Liver (tissue), 8 donors: ENCODE measurements at regions not wholly inside any gene's neighbourhood (a gene's known extent, or its start where the extent isn't known, plus 50 kb on each side); places are given as distances from the start of the nearest gene placed in this dataset.

Experiments used
- DNase-seq: peaks from one replicate; pipeline ENCODE4 v3.0.0-alpha.2; 2017; ENCODE audit warnings: low spot score
- H3K27ac ChIP-seq, 2 donors: one replicate each; pipeline ENCODE4 v1.7.0; 2013; ENCODE audit warnings: inconsistent platforms in 2 of 2, low read length in 2 of 2, control low read depth in 1 of 2, low read depth in 1 of 2, mild to moderate bottlenecking in 1 of 2
- H3K27me3 ChIP-seq, 4 donors: one replicate each; pipeline versions ENCODE4 v1.6.1 to v1.7.0; 2013; ENCODE audit warnings: low read length in 3 of 4, inconsistent platforms in 1 of 4, mild to moderate bottlenecking in 1 of 4, moderate library complexity in 1 of 4; ENCODE audit not compliant: control insufficient read depth in 4 of 4, insufficient read depth in 4 of 4
- H3K36me3 ChIP-seq, 4 donors: one replicate each; pipeline versions ENCODE4 v1.6.1 to v1.7.0; 2013; ENCODE audit warnings: low read length in 3 of 4, mild to moderate bottlenecking in 3 of 4, low read depth in 1 of 4, moderate library complexity in 1 of 4; ENCODE audit not compliant: control insufficient read depth in 4 of 4, insufficient read depth in 3 of 4
- H3K4me1 ChIP-seq, 4 donors: one replicate each; pipeline versions ENCODE4 v1.6.1 to v1.7.0; 2013; ENCODE audit warnings: low read length in 3 of 4, mild to moderate bottlenecking in 3 of 4, moderate library complexity in 1 of 4; ENCODE audit not compliant: control insufficient read depth in 4 of 4, insufficient read depth in 4 of 4
- H3K4me3 ChIP-seq, 3 donors: one replicate each; pipeline versions ENCODE4 v1.6.1 to v1.7.0; 2013; ENCODE audit warnings: low read length in 3 of 3, control low read depth in 1 of 3, low read depth in 1 of 3, mild to moderate bottlenecking in 1 of 3
- H3K9ac ChIP-seq, 2 donors: one replicate each; pipeline ENCODE4 v1.7.0; 2013; ENCODE audit warnings: low read length in 2 of 2, mild to moderate bottlenecking in 2 of 2, moderate library complexity in 2 of 2, control low read depth in 1 of 2, low read depth in 1 of 2
- H3K9me3 ChIP-seq, 4 donors: one replicate each; pipeline versions ENCODE4 v1.6.1 to v1.7.0; 2013; ENCODE audit warnings: low read length in 3 of 4; ENCODE audit not compliant: control insufficient read depth in 4 of 4
- EGR1 ChIP-seq, 2 donors: IDR thresholded peaks; 2 replicates each; pipeline ENCODE4 v1.6.1; 2016 to 2018; ENCODE audit warnings: antibody characterized with exemption in 2 of 2, low read depth in 2 of 2
- FOXA1 ChIP-seq: IDR thresholded peaks from 2 replicates; pipeline ENCODE4 v1.6.1; 2016; ENCODE audit warnings: antibody characterized with exemption
- FOXA2 ChIP-seq: IDR thresholded peaks from 2 replicates; pipeline ENCODE4 v1.6.1; 2016; ENCODE audit warnings: antibody characterized with exemption
- GABPA ChIP-seq, 2 donors: IDR thresholded peaks in 1 of 2; conservative IDR thresholded peaks in 1 of 2; 2 replicates each; pipeline ENCODE4 v1.6.1; 2016; ENCODE audit warnings: antibody characterized with exemption in 2 of 2, mild to moderate bottlenecking in 1 of 2, moderate library complexity in 1 of 2
- HNF4A ChIP-seq, 2 donors: conservative IDR thresholded peaks; 2 replicates each; pipeline ENCODE4 v1.6.1; 2016; ENCODE audit warnings: antibody characterized with exemption in 2 of 2, mild to moderate bottlenecking in 2 of 2
- HNF4G ChIP-seq: IDR thresholded peaks from 2 replicates; pipeline ENCODE4 v1.6.1; 2016; ENCODE audit warnings: antibody characterized with exemption
- JUND ChIP-seq, 2 donors: IDR thresholded peaks; 2 replicates each; pipeline ENCODE4 v1.6.1; 2016; ENCODE audit warnings: antibody characterized with exemption in 2 of 2
- NR2F2 ChIP-seq: IDR thresholded peaks from 2 replicates; pipeline ENCODE4 v1.6.1; 2016; ENCODE audit warnings: antibody characterized with exemption
- RAD21 ChIP-seq, 2 donors: IDR thresholded peaks; 2 replicates each; pipeline ENCODE4 v1.6.1; 2016; ENCODE audit warnings: antibody characterized with exemption in 2 of 2, mild to moderate bottlenecking in 2 of 2
- RXRA ChIP-seq, 2 donors: IDR thresholded peaks; 2 replicates each; pipeline ENCODE4 v1.6.1; 2017 to 2018; ENCODE audit warnings: antibody characterized with exemption in 2 of 2, mild to moderate bottlenecking in 1 of 2
- SP1 ChIP-seq: IDR thresholded peaks from 2 replicates; pipeline ENCODE4 v1.6.1; 2018; ENCODE audit warnings: antibody characterized with exemption, mild to moderate bottlenecking
- TAF1 ChIP-seq: conservative IDR thresholded peaks from 2 replicates; pipeline ENCODE4 v1.6.1; 2016; ENCODE audit warnings: antibody characterized with exemption, mild to moderate bottlenecking
- YY1 ChIP-seq: IDR thresholded peaks from 2 replicates; pipeline ENCODE4 v1.6.1; 2016; ENCODE audit warnings: antibody characterized with exemption, mild to moderate bottlenecking
- WGBS: extraction: QIAGEN DNeasy Blood & Tissue Kit; methylation state at CpG from one replicate; pipeline ENCODE4 v1.1.7; 2013; 5-methylcytosine and 5-hydroxymethylcytosine counted together
- TF ChIP-seq, protein P1 (sequence below): fragments of 150-350 bp; IDR thresholded peaks from 2 replicates; pipeline ENCODE4 v1.5.1; 2017; ENCODE audit warnings: improper control_type of control experiment, low read depth, low read length; ENCODE audit not compliant: missing input control
- TF ChIP-seq, protein P2 (sequence below): IDR thresholded peaks from 2 replicates; pipeline ENCODE4 v1.6.1; 2016; ENCODE audit warnings: antibody characterized with exemption
- TF ChIP-seq, protein P3 (sequence below): IDR thresholded peaks from 2 replicates; pipeline ENCODE4 v1.6.1; 2016; ENCODE audit warnings: antibody characterized with exemption
- TF ChIP-seq, protein P4 (sequence below): IDR thresholded peaks from 2 replicates; pipeline ENCODE4 v1.6.1; 2016; ENCODE audit warnings: antibody characterized with exemption, mild to moderate bottlenecking
- donor health status: healthy.
- donor health status: healthy.
- donor health status: healthy.
- donor health status: healthy.
- donor health status: healthy.

DNA sequence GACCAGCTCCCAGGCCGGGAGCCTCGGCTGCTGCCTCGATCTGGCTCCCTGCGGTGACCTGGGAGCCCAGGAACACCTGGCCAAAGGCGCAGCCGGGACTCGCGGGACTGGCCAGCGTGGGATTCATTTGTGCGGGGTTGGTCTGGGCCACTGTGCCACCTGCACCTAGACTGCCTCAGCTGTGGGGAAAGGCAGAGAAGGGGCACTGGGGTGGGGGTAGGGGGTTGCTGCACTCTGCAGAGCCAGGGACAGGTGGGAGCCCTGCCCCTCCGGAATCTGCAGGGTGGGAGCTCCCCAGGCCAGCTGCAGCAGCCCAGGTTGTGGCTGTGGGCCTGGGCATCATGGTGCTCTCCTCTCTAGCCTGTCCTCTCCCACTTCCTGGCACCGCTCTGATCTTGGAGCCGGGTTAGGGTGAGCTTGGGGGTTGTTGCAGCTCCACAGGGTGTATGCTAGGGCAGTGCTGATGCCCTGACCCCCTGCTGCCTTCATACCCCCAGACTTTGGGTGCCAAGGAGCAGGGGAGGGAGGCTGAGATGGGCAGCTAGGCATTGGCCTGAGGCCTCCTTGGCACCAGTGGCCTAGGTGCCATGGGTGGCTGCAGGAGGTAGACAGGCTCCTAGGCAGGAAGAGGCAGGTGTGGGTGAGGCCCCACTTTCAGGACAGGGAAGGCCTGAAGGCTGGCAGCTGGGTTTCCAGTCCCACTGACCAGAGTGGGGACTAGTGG lies 57.5 kb upstream of the ETV3 start (continued):
- TF ChIP-seq, protein P1, sequence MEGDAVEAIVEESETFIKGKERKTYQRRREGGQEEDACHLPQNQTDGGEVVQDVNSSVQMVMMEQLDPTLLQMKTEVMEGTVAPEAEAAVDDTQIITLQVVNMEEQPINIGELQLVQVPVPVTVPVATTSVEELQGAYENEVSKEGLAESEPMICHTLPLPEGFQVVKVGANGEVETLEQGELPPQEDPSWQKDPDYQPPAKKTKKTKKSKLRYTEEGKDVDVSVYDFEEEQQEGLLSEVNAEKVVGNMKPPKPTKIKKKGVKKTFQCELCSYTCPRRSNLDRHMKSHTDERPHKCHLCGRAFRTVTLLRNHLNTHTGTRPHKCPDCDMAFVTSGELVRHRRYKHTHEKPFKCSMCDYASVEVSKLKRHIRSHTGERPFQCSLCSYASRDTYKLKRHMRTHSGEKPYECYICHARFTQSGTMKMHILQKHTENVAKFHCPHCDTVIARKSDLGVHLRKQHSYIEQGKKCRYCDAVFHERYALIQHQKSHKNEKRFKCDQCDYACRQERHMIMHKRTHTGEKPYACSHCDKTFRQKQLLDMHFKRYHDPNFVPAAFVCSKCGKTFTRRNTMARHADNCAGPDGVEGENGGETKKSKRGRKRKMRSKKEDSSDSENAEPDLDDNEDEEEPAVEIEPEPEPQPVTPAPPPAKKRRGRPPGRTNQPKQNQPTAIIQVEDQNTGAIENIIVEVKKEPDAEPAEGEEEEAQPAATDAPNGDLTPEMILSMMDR: no peak
- no peak for TF ChIP-seq SP1
- TF ChIP-seq FOXA2: no peak
- no peak for TF ChIP-seq GABPA (IDR thresholded peaks at IDR 0.05 in 1 of 2, conservative IDR thresholded peaks at IDR 0.05 in 1 of 2)

DNA sequence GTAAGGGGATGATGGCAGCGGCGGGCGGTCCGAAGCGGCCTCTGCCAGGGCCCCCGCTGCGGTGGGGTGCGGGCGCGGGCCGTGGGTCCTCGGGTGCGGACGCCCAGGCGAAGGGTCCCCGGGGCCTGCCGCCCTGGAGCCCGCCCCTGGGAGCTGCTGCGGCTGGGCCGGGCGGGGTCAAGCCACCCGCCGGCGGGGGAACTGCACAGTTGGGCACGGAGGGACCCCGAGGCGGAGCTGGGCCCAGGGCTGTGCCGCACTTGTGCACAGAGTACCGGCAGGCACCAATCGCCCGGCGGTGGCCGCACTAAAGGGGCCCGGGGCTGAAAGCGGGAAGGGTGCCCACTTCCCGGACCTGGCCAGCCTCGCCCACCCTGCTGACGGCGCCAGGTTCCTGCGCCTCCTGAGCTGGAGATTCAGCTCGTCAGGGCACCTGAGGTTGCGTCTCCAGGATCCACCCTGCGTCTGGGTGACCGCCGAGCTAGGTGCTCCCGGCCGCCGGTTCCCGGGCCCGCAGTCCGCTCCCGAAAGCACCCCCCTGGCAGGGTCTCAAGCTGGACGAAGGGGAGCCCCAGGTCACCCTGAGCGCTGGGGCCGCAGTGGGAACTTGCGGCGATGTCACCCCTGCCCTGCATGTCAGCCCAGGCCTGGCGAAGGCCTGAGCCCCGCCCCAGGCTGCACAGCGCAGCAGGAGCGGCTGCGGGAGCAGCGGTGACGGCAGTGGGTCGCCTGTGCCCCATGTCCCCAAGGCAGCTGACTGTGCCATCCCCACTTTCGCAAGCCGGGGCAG lies 56.7 kb upstream of the ETV3 start:
- no peaks in the 10 kb centered on the region for H3K9me3 ChIP-seq
- no peak overlapping the region for H3K27ac ChIP-seq
- WGBS: 39% methylated on average over 67 of the region's 67 CpGs
- no peak for TF ChIP-seq EGR1 (IDR thresholded peaks at IDR 0.05; ENCODE audit: low read depth in 2 of 2)
- no peak for TF ChIP-seq FOXA1
- H3K4me1 ChIP-seq: peaks cover 0 to 4% (median 0%) of the 10 kb centered on the region in 4 donors
- DNase-seq: no peak
- no peak overlapping the region for H3K9ac ChIP-seq
- no peaks in the 10 kb centered on the region for H3K36me3 ChIP-seq
- peaks cover 0 to 3% (median 0%) of the 10 kb centered on the region in 4 donors for H3K27me3 ChIP-seq
- no peak overlapping the region for H3K4me3 ChIP-seq

DNA sequence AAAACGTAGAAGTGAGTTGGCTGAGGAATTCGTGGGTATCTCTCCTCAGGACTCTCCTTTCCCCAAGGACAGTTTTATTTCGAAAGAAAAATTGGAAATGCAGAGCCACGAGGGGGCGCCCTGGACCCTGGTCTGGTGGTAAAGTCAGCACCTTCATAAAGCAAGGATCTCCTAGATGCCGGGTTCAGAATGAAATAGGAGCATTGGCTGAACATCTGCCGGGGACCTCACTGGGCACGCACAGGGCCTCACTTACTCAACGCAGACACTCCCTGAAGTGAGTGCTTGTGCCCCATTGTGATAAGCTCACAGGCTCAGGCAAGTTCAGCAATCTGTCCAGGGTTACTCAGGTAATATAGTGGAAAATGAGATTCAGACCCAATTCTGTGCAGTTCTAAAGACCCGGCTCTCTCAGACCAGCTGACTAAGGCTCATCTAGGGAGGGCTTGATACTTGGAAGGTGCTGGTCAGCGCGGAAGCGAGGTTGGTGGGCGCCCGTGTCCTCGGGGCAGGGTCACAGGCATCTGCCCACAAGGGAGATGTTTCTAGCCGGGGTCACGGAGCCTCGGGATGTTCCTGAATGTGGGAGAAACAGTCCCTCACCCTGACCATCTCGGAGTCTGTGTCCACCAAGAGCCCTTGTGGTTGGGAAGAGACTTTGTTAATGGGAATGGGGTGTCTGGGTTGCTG lies 55.7 kb upstream of the ETV3 start:
- 41% methylated on average over 20 of the region's 20 CpGs for WGBS
- no peaks in the 10 kb centered on the region for H3K36me3 ChIP-seq
- peak; percentile 84 for DNase-seq
- no peak overlapping the region for H3K27ac ChIP-seq
- H3K9ac ChIP-seq: no peak overlapping the region
- peaks cover 0 to 3% (median 0%) of the 10 kb centered on the region in 4 donors for H3K27me3 ChIP-seq
- no peak overlapping the region for H3K4me3 ChIP-seq
- no peaks in the 10 kb centered on the region for H3K9me3 ChIP-seq
- H3K4me1 ChIP-seq: peaks cover 0 to 4% (median 0%) of the 10 kb centered on the region in 4 donors
- no peak for TF ChIP-seq EGR1 (IDR thresholded peaks at IDR 0.05; ENCODE audit: low read depth in 2 of 2)
- TF ChIP-seq YY1: no peak
- TF ChIP-seq, protein P2, sequence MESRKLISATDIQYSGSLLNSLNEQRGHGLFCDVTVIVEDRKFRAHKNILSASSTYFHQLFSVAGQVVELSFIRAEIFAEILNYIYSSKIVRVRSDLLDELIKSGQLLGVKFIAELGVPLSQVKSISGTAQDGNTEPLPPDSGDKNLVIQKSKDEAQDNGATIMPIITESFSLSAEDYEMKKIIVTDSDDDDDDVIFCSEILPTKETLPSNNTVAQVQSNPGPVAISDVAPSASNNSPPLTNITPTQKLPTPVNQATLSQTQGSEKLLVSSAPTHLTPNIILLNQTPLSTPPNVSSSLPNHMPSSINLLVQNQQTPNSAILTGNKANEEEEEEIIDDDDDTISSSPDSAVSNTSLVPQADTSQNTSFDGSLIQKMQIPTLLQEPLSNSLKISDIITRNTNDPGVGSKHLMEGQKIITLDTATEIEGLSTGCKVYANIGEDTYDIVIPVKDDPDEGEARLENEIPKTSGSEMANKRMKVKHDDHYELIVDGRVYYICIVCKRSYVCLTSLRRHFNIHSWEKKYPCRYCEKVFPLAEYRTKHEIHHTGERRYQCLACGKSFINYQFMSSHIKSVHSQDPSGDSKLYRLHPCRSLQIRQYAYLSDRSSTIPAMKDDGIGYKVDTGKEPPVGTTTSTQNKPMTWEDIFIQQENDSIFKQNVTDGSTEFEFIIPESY: no peak
- no peak for TF ChIP-seq GABPA (IDR thresholded peaks at IDR 0.05 in 1 of 2, conservative IDR thresholded peaks at IDR 0.05 in 1 of 2)
- no peak for TF ChIP-seq FOXA1
- TF ChIP-seq NR2F2: no peak
- TF ChIP-seq, protein P3, sequence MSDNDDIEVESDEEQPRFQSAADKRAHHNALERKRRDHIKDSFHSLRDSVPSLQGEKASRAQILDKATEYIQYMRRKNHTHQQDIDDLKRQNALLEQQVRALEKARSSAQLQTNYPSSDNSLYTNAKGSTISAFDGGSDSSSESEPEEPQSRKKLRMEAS: no peak
- TF ChIP-seq FOXA2: no peak
- TF ChIP-seq, protein P1: peak; percentile 65
- no peak for TF ChIP-seq RXRA (IDR thresholded peaks at IDR 0.05)
- TF ChIP-seq SP1: no peak
- TF ChIP-seq, protein P4, sequence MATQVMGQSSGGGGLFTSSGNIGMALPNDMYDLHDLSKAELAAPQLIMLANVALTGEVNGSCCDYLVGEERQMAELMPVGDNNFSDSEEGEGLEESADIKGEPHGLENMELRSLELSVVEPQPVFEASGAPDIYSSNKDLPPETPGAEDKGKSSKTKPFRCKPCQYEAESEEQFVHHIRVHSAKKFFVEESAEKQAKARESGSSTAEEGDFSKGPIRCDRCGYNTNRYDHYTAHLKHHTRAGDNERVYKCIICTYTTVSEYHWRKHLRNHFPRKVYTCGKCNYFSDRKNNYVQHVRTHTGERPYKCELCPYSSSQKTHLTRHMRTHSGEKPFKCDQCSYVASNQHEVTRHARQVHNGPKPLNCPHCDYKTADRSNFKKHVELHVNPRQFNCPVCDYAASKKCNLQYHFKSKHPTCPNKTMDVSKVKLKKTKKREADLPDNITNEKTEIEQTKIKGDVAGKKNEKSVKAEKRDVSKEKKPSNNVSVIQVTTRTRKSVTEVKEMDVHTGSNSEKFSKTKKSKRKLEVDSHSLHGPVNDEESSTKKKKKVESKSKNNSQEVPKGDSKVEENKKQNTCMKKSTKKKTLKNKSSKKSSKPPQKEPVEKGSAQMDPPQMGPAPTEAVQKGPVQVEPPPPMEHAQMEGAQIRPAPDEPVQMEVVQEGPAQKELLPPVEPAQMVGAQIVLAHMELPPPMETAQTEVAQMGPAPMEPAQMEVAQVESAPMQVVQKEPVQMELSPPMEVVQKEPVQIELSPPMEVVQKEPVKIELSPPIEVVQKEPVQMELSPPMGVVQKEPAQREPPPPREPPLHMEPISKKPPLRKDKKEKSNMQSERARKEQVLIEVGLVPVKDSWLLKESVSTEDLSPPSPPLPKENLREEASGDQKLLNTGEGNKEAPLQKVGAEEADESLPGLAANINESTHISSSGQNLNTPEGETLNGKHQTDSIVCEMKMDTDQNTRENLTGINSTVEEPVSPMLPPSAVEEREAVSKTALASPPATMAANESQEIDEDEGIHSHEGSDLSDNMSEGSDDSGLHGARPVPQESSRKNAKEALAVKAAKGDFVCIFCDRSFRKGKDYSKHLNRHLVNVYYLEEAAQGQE: no peak
- TF ChIP-seq HNF4A (conservative IDR thresholded peaks at IDR 0.05): peak in 1 of 2 donors; percentile 27
- no peak for TF ChIP-seq JUND (IDR thresholded peaks at IDR 0.05)
- TF ChIP-seq RAD21 (IDR thresholded peaks at IDR 0.05): peak; percentile 84
- no peak for TF ChIP-seq HNF4G
- no peak for TF ChIP-seq TAF1
